Hepatocyte (in vitro differentiated cells): ENCODE measurements at regions not wholly inside any gene's neighbourhood (a gene's known extent, or its start where the extent isn't known, plus 50 kb on each side); places are given as distances from the start of the nearest gene placed in this dataset.
"Not testable (repeated sequence)": the region's sequence is repeated elsewhere in the genome, so short reads cannot be mapped to it uniquely, and the experiment has no call there.

Experiments used
- DNase-seq: peaks from one replicate; pipeline ENCODE4 v3.0.0-alpha.2; 2016; ENCODE audit warnings: low spot score
- H2AFZ ChIP-seq: fragments of 200-600 bp; sonication (generic); 2 replicates; pipeline ENCODE4 v1.6.0; 2016; ENCODE audit warnings: antibody characterized with exemption, mild to moderate bottlenecking
- H3K27ac ChIP-seq: fragments of 200-600 bp; sonication (generic); 2 replicates; pipeline ENCODE4 v1.5.1; 2016; ENCODE audit warnings: mild to moderate bottlenecking
- H3K27me3 ChIP-seq: fragments of 200-600 bp; sonication (generic); 2 replicates; pipeline ENCODE4 v1.6.1; 2016
- H3K36me3 ChIP-seq: fragments of 200-600 bp; sonication (generic); replicated peaks from 2 replicates; pipeline ENCODE4 v1.5.1; 2016; ENCODE audit warnings: low read depth; ENCODE audit not compliant: insufficient read depth
- H3K4me1 ChIP-seq: fragments of 200-600 bp; sonication (generic); 2 replicates; pipeline ENCODE4 v1.5.1; 2016; ENCODE audit warnings: mild to moderate bottlenecking, moderate library complexity; ENCODE audit not compliant: insufficient read depth
- H3K4me2 ChIP-seq: fragments of 200-600 bp; sonication (generic); 2 replicates; pipeline ENCODE4 v1.6.0; 2016
- H3K4me3 ChIP-seq: fragments of 200-600 bp; sonication (generic); 2 replicates; pipeline ENCODE4 v1.5.1; 2016; ENCODE audit warnings: mild to moderate bottlenecking
- H3K79me2 ChIP-seq: fragments of 200-600 bp; sonication (generic); 2 replicates; pipeline ENCODE4 v1.6.0; 2017; ENCODE audit warnings: mild to moderate bottlenecking
- H3K9me2 ChIP-seq: fragments of 200-600 bp; sonication (generic); replicated peaks from 2 replicates; pipeline ENCODE4 v1.6.0; 2017; ENCODE audit warnings: mild to moderate bottlenecking; ENCODE audit not compliant: insufficient read depth
- H3K9me3 ChIP-seq: fragments of 200-600 bp; sonication (generic); 2 replicates; pipeline ENCODE4 v1.5.1; 2016; ENCODE audit warnings: low read depth, mild to moderate bottlenecking
- H4K20me1 ChIP-seq: fragments of 200-600 bp; sonication (generic); 2 replicates; pipeline ENCODE4 v1.6.0; 2016; ENCODE audit warnings: mild to moderate bottlenecking; ENCODE audit not compliant: insufficient read depth, poor library complexity, severe bottlenecking
- EZH2 ChIP-seq: fragments of 200-600 bp; sonication (generic); IDR thresholded peaks from 2 replicates; pipeline ENCODE4 v1.6.1; 2016; ENCODE audit warnings: antibody characterized with exemption, mild to moderate bottlenecking, borderline replicate concordance
- EZH2phosphoT487 ChIP-seq: fragments of 200-600 bp; sonication (generic); IDR thresholded peaks from one replicate; pipeline ENCODE4 v1.6.1; 2018; ENCODE audit warnings: antibody characterized with exemption, mild to moderate bottlenecking, low read depth, moderate library complexity; ENCODE audit not compliant: unreplicated experiment, severe bottlenecking
- WGBS: methylation state at CpG from one replicate; pipeline ENCODE4 v1.1.6; 2016; ENCODE audit warnings: low lambda C conversion rate; ENCODE audit errors: missing lambda C conversion rate; 5-methylcytosine and 5-hydroxymethylcytosine counted together
- TF ChIP-seq, protein P1 (sequence below): fragments of 200-600 bp; sonication (generic); IDR thresholded peaks from 2 replicates; pipeline ENCODE4 v1.5.1; 2016; ENCODE audit warnings: antibody characterized with exemption, mild to moderate bottlenecking; ENCODE audit not compliant: poor library complexity

DNA sequence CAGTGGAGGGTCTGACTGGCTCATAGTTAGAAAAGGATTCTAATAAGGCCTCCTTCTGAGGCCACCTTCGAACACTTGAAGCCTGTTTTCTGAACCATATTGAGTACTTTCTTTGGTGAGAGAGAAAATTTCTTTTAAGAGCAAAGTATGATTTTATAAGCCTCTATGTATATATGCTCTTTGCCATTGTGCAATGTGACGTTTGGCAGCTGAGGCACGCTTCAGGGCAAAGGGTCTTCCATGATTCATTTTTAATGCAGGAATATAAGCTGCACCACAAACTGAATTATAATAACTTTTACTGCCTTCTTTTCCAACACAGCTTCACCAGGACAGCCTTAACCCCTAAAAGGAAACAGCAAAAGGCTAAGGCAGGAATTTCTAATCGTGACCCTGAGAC lies 154.4 kb downstream of the TTLL2 start:
- Histone ChIP-seq H3K9me2 (no peaks in the 10 kb centered on the region), H3K27ac (no peak overlapping the region), H3K79me2 (no peaks in the 10 kb centered on the region), H3K4me3 (no peak overlapping the region), H4K20me1 (no peaks in the 10 kb centered on the region), H3K9me3 (no peaks in the 10 kb centered on the region), H3K27me3 (no peaks in the 10 kb centered on the region), H2AFZ (no peak overlapping the region), H3K4me2 (no peak overlapping the region), H3K36me3 (no peaks in the 10 kb centered on the region), H3K4me1 (peaks cover 10% of the 10 kb centered on the region)
- 86% methylated on average over 4 of the region's 4 CpGs for WGBS
- TF ChIP-seq EZH2 (no peak), EZH2phosphoT487 (no peak)
- TF ChIP-seq, protein P1, sequence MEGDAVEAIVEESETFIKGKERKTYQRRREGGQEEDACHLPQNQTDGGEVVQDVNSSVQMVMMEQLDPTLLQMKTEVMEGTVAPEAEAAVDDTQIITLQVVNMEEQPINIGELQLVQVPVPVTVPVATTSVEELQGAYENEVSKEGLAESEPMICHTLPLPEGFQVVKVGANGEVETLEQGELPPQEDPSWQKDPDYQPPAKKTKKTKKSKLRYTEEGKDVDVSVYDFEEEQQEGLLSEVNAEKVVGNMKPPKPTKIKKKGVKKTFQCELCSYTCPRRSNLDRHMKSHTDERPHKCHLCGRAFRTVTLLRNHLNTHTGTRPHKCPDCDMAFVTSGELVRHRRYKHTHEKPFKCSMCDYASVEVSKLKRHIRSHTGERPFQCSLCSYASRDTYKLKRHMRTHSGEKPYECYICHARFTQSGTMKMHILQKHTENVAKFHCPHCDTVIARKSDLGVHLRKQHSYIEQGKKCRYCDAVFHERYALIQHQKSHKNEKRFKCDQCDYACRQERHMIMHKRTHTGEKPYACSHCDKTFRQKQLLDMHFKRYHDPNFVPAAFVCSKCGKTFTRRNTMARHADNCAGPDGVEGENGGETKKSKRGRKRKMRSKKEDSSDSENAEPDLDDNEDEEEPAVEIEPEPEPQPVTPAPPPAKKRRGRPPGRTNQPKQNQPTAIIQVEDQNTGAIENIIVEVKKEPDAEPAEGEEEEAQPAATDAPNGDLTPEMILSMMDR, result no peak
- DNase-seq, result no peak

DNA sequence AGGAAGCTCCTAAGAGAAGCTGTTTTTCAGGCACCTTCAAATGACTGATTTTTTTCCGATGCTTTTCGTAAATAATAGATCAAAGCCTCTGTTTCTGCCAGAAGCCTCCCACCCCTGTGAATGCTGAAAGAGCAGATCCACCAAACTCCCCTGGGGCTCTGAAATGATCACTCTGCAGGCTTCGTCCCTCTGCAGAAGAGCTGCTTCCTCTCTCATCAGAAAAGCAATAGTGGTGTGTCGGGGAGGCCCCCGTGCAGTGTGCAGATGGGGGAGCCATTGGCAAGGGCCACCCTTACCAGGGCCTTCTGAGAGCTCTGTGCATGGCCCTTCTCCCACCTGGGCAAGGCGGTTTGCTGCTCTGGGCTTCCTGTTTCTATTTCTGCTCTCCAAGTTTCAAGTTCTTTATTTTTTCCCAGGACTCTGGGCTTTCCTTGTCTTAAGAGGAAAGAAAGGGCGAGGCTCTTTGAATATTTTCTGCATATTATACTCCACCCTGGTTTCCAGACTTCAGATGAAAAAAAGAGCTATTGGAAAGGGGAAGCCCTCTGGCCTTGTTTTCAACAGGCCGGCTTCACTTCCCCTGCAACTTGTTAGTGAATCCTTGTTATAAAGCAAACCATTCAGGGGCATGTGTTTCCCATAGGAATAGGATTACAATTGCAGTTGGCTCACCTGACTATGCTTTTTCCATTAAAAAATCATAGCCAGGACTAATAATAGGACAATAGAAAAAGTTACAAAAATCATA lies 155.2 kb downstream of the TTLL2 start:
- H3K27me3 ChIP-seq, result no peaks in the 10 kb centered on the region
- 68% methylated on average over 8 of the region's 8 CpGs for WGBS

DNA sequence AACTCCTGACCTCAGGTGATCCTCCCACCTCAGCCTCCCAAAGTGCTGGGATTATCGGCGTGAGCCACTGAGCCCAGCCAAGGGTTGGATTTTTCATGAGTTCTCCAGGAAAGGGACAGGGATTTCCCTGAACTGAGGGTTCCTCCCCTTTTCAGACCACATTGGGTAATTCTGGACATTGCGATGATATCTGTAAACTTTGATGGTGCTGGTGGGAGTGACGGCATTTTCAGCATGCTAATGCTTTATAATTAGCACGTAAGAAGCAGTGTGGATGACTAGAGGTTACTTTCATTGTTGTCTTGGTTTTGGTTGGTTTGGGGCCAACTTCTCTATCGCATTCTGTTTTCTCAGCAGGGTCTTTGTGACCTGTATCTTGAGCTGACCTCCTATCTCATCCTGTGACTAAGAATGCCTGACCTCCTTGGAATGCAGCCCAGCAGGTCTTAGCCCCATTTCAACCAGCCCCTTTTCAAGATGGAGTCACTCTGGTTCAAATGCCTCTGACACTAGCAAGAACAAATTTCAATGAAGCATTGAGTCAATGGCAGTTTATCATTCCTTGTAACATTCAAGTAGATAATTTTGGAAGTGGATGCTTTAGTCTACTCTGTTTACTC lies 156.5 kb downstream of the TTLL2 start:
- no peaks in the 10 kb centered on the region for H3K36me3 ChIP-seq
- WGBS, result 94% methylated on average over 6 of the region's 6 CpGs
- H3K9me3 ChIP-seq, result no peaks in the 10 kb centered on the region

More for the DNA sequence above, 155.2 kb downstream of the TTLL2 start:
- Histone ChIP-seq H3K27ac (no peak overlapping the region), H2AFZ (no peak overlapping the region), H3K9me3 (no peaks in the 10 kb centered on the region), H3K4me2 (no peak overlapping the region), H4K20me1 (no peaks in the 10 kb centered on the region), H3K4me1 (peaks cover 10% of the 10 kb centered on the region), H3K4me3 (no peak overlapping the region), H3K36me3 (no peaks in the 10 kb centered on the region), H3K9me2 (no peaks in the 10 kb centered on the region), H3K79me2 (no peaks in the 10 kb centered on the region)
- DNase-seq, result no peak
- TF ChIP-seq EZH2 (no peak), EZH2phosphoT487 (no peak)
- TF ChIP-seq, protein P1, result no peak

DNA sequence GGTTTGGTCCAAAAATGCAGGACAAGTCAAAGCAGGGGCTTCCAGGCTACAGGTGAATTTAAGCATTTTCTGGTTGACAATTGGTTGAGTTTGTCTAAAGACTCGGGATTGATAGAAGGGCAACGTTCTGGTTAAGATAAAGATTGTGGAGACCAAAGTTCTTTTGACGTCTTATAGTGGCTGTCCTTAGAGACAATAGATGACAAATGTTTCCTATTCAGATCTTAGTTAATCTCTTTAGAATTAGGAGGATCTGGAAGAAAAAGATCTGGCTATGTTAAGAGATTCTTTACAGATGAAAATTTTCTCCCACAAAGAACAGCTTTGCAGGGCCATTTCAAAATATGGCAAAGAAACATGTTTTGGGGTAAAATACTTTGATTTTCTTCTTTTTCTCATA lies 157.9 kb downstream of the TTLL2 start:
- H3K4me2 ChIP-seq, H3K27me3 ChIP-seq, H3K27ac ChIP-seq, H3K79me2 ChIP-seq, H2AFZ ChIP-seq, H3K9me3 ChIP-seq, DNase-seq, H3K4me3 ChIP-seq, H3K36me3 ChIP-seq, H3K9me2 ChIP-seq, H4K20me1 ChIP-seq: not testable (repeated sequence)
- WGBS, result 44% methylated on average over 3 of the region's 3 CpGs
- H3K4me1 ChIP-seq, result peaks cover 10% of the 10 kb centered on the region

More for the DNA sequence above, 156.5 kb downstream of the TTLL2 start:
- Histone ChIP-seq H3K4me2 (no peak overlapping the region), H3K4me3 (no peak overlapping the region), H3K9me2 (no peaks in the 10 kb centered on the region), H3K79me2 (no peaks in the 10 kb centered on the region), H4K20me1 (no peaks in the 10 kb centered on the region), H3K4me1 (peaks cover 10% of the 10 kb centered on the region), H3K27me3 (no peaks in the 10 kb centered on the region), H2AFZ (no peak overlapping the region), H3K27ac (no peak overlapping the region)
- TF ChIP-seq EZH2phosphoT487, result no peak
- no peak for TF ChIP-seq EZH2
- TF ChIP-seq, protein P1, result no peak
- DNase-seq, result no peak
